Motor neuron (in vitro differentiated cells): ENCODE measurements at regions not wholly inside any gene's neighbourhood (a gene's known extent, or its start where the extent isn't known, plus 50 kb on each side); places are given as distances from the start of the nearest gene placed in this dataset.

Source experiments
- ATAC-seq, 8 experiments: fragments of 200-7000 bp; cut with Tn5 transposase; replicated peaks in 6 of 8; 2 replicates each; pipeline ENCODE4 v1.8.0; 2021; ENCODE audit warnings: mild to moderate bottlenecking in 8 of 8, moderate library complexity in 8 of 8
- H3K27ac ChIP-seq, 2 donors: fragments of 250-450 bp; sonication (Bioruptor Pico); 2 replicates each; pipeline ENCODE4 v1.9.0; 2021; ENCODE audit warnings: antibody characterized with exemption in 2 of 2, mild to moderate bottlenecking in 2 of 2, moderate library complexity in 1 of 2
- H3K4me1 ChIP-seq, 2 donors: fragments of 250-450 bp; sonication (Bioruptor Pico); replicated peaks in 1 of 2; 2 replicates each; pipeline ENCODE4 v1.6.1; 2021; ENCODE audit warnings: antibody characterized with exemption in 2 of 2, mild to moderate bottlenecking in 2 of 2, moderate library complexity in 1 of 2
- H3K4me3 ChIP-seq, 5 donors: fragments of 250-450 bp; sonication (Bioruptor Pico); 2 replicates each; pipeline ENCODE4 v1.9.0; 2021; ENCODE audit warnings: antibody characterized with exemption in 5 of 5, mild to moderate bottlenecking in 5 of 5, moderate library complexity in 4 of 5
- WGBS, 10 experiments: fragments of 450-650 bp; shearing (Covaris generic); methylation state at CpG; one replicate each; pipeline ENCODE4 v1.0.0; 2022; 5-methylcytosine and 5-hydroxymethylcytosine counted together
- in situ Hi-C, 9 experiments: fragments of 400-800 bp; cut with MboI; loops; one replicate each; pipeline ENCODE4 v1.15.0; 2021; ENCODE audit warnings: low sequenced_read_pairs in 9 of 9, low pct_unique_long_range_greater_than_20kb in 2 of 9; ENCODE audit not compliant: unreplicated experiment in 9 of 9

GRCh38 chr5:174198541-174198940, 153.0 kb downstream of the NSG2 start:
- Histone ChIP-seq H3K4me1 (peaks cover 8 to 9% of the 10 kb centered on the region in 2 donors), H3K27ac (no peak overlapping the region), H3K4me3 (no peak overlapping the region)
- peak in 3 of 8 experiments; percentile 17 to 73 (median 60) for ATAC-seq
- WGBS, 10 experiments: 30 to 73% (median 58%) methylated on average over 2 to 8 of the region's 8 CpGs; no CpG with 5 or more reads in 5 of the 10 experiments
- in situ Hi-C loops: no loop called here

GRCh38 chr5:174202996-174203395, 157.5 kb downstream of the NSG2 start:
- H3K4me1 ChIP-seq: peaks cover 4 to 5% of the 10 kb centered on the region in 2 donors
- 0 to 100% (median 60%) methylated on average over 1 to 5 of the region's 6 CpGs; no CpG with 5 or more reads in 3 of the 10 experiments for WGBS, 10 experiments
- in situ Hi-C loops: no loop called here
- no peak overlapping the region for H3K27ac ChIP-seq
- H3K4me3 ChIP-seq: no peak overlapping the region
- ATAC-seq: peak in 6 of 8 experiments; percentile 57 to 83 (median 72)

- no peak overlapping the region for H3K4me3 ChIP-seq
- peaks cover 4 to 5% of the 10 kb centered on the region in 2 donors for H3K4me1 ChIP-seq
- 14 to 100% (median 38%) methylated on average over 2 to 8 of the region's 9 CpGs; no CpG with 5 or more reads in 2 of the 10 experiments for WGBS, 10 experiments
These were observed 159.2 kb downstream of the NSG2 start for GRCh38 chr5:174204535-174205313.

GRCh38 chr5:174205939-174206338, 160.4 kb downstream of the NSG2 start:
- WGBS, 10 experiments: 8 to 100% (median 85%) methylated on average over 2 to 3 of the region's 3 CpGs

More at GRCh38 chr5:174204535-174205313, 159.2 kb downstream of the NSG2 start:
- peak in 2 of 8 experiments; percentile 23 to 33 for ATAC-seq
- in situ Hi-C loops: no loop called here
- H3K27ac ChIP-seq: no peak overlapping the region

GRCh38 chr5:174210596-174211276, 165.2 kb downstream of the NSG2 start:
- Histone ChIP-seq H3K27ac (no peak overlapping the region), H3K4me1 (no peaks in the 10 kb centered on the region), H3K4me3 (no peak overlapping the region)
- in situ Hi-C loops: no loop called here
- 0 to 80% (median 44%) methylated on average over 2 to 5 of the region's 8 CpGs for WGBS, 10 experiments
- ATAC-seq: peak in 1 of 8 experiments; percentile 49

More at GRCh38 chr5:174205939-174206338, 160.4 kb downstream of the NSG2 start:
- peaks cover 4 to 5% of the 10 kb centered on the region in 2 donors for H3K4me1 ChIP-seq
- ATAC-seq: no peak
- no peak overlapping the region for H3K27ac ChIP-seq
- no peak overlapping the region for H3K4me3 ChIP-seq
- in situ Hi-C loops: no loop called here

- Histone ChIP-seq H3K27ac (no peak overlapping the region), H3K4me1 (no peaks in the 10 kb centered on the region), H3K4me3 (no peak overlapping the region)
- ATAC-seq: no peak
- WGBS, 10 experiments: 0 to 38% (median 16%) methylated on average over 1 to 4 of the region's 4 CpGs; no CpG with 5 or more reads in 1 of the 10 experiments
- in situ Hi-C loops: no loop called here
These were observed 165.7 kb downstream of the NSG2 start for GRCh38 chr5:174211277-174211626.

GRCh38 chr5:174217527-174217926, 172.0 kb downstream of the NSG2 start:
- Histone ChIP-seq H3K27ac (no peak overlapping the region), H3K4me3 (no peak overlapping the region), H3K4me1 (no peaks in the 10 kb centered on the region)
- 0 to 80% (median 13%) methylated on average over 1 of the region's 1 CpG; no CpG with 5 or more reads in 3 of the 10 experiments for WGBS, 10 experiments
- in situ Hi-C loops: no loop called here
- ATAC-seq: no peak

- Histone ChIP-seq H3K4me1 (no peaks in the 10 kb centered on the region), H3K4me3 (no peak overlapping the region), H3K27ac (no peak overlapping the region)
- no peak for ATAC-seq
- WGBS, 10 experiments: 41 to 90% (median 80%) methylated on average over 1 to 2 of the region's 2 CpGs; no CpG with 5 or more reads in 4 of the 10 experiments
- in situ Hi-C loops: no loop called here
These were observed 172.7 kb downstream of the NSG2 start for GRCh38 chr5:174218162-174218561.

- in situ Hi-C loops: no loop called here
- WGBS, 10 experiments: 10 to 100% (median 80%) methylated on average over 1 to 5 of the region's 5 CpGs; no CpG with 5 or more reads in 3 of the 10 experiments
- H3K4me3 ChIP-seq: no peak overlapping the region
- no peaks in the 10 kb centered on the region for H3K4me1 ChIP-seq
- H3K27ac ChIP-seq: no peak overlapping the region
- ATAC-seq: no peak
These were observed 174.9 kb downstream of the NSG2 start for GRCh38 chr5:174220417-174220816.

GRCh38 chr5:174221436-174221835, 175.9 kb downstream of the NSG2 start:
- no peaks in the 10 kb centered on the region for H3K4me1 ChIP-seq
- WGBS, 10 experiments: 0 to 78% (median 13%) methylated on average over 1 to 2 of the region's 2 CpGs; no CpG with 5 or more reads in 3 of the 10 experiments
- no peak overlapping the region for H3K27ac ChIP-seq
- ATAC-seq: no peak
- in situ Hi-C loops: no loop called here
- no peak overlapping the region for H3K4me3 ChIP-seq

GRCh38 chr5:174221946-174222345, 176.4 kb downstream of the NSG2 start:
- Histone ChIP-seq H3K4me3 (no peak overlapping the region), H3K27ac (no peak overlapping the region), H3K4me1 (no peaks in the 10 kb centered on the region)
- no peak for ATAC-seq
- in situ Hi-C loops: no loop called here
- 0 to 100% (median 77%) methylated on average over 1 to 4 of the region's 4 CpGs; no CpG with 5 or more reads in 3 of the 10 experiments for WGBS, 10 experiments

GRCh38 chr5:174222891-174223290, 177.4 kb downstream of the NSG2 start:
- no peaks in the 10 kb centered on the region for H3K4me1 ChIP-seq
- no peak for ATAC-seq
- H3K4me3 ChIP-seq: no peak overlapping the region
- 46 to 89% (median 76%) methylated on average over 2 to 3 of the region's 5 CpGs; no CpG with 5 or more reads in 5 of the 10 experiments for WGBS, 10 experiments
- in situ Hi-C loops: no loop called here
- H3K27ac ChIP-seq: no peak overlapping the region

GRCh38 chr5:174223355-174223754, 177.8 kb downstream of the NSG2 start:
- Histone ChIP-seq H3K4me3 (no peak overlapping the region), H3K27ac (no peak overlapping the region), H3K4me1 (no peaks in the 10 kb centered on the region)
- 0 to 100% (median 92%) methylated on average over 1 to 3 of the region's 12 CpGs; no CpG with 5 or more reads in 3 of the 10 experiments for WGBS, 10 experiments
- no peak for ATAC-seq
- in situ Hi-C loops: no loop called here
